Testis (tissue), 2 donors: ENCODE measurements at regions not wholly inside any gene's neighbourhood (a gene's known extent, or its start where the extent isn't known, plus 50 kb on each side); places are given as distances from the start of the nearest gene placed in this dataset.

ENCODE experiments used
- POLR2A ChIP-seq: fragments of 450-650 bp; IDR thresholded peaks from one replicate; pipeline ENCODE4 v1.6.1; 2017; ENCODE audit warnings: antibody characterized with exemption, mild to moderate bottlenecking, moderate library complexity
- TF ChIP-seq, protein P1 (sequence below), 3 experiments: fragments of 450-650 bp in 2 of 3; fragments of 200-600 bp in 1 of 3; sonication (generic) in 1 of 3; IDR thresholded peaks; one replicate each; pipeline ENCODE4 v1.5.1; 2016 to 2019; ENCODE audit warnings: antibody characterized with exemption in 3 of 3, mild to moderate bottlenecking in 2 of 3, moderate library complexity in 1 of 3

- no peak for TF ChIP-seq POLR2A
- TF ChIP-seq, protein P1, sequence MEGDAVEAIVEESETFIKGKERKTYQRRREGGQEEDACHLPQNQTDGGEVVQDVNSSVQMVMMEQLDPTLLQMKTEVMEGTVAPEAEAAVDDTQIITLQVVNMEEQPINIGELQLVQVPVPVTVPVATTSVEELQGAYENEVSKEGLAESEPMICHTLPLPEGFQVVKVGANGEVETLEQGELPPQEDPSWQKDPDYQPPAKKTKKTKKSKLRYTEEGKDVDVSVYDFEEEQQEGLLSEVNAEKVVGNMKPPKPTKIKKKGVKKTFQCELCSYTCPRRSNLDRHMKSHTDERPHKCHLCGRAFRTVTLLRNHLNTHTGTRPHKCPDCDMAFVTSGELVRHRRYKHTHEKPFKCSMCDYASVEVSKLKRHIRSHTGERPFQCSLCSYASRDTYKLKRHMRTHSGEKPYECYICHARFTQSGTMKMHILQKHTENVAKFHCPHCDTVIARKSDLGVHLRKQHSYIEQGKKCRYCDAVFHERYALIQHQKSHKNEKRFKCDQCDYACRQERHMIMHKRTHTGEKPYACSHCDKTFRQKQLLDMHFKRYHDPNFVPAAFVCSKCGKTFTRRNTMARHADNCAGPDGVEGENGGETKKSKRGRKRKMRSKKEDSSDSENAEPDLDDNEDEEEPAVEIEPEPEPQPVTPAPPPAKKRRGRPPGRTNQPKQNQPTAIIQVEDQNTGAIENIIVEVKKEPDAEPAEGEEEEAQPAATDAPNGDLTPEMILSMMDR (IDR thresholded peaks at IDR 0.05) = no peak
These were observed 204.9 kb downstream of the EN1 start for GRCh38 chr2:118642501-118642900.
